GM11168 (cell line): ENCODE measurements at regions not wholly inside any gene's neighbourhood (a gene's known extent, or its start where the extent isn't known, plus 50 kb on each side); places are given as distances from the start of the nearest gene placed in this dataset.
"Not testable (repeated sequence)": the region's sequence is repeated elsewhere in the genome, so short reads cannot be mapped to it uniquely, and the experiment has no call there.

Experiments
- in situ Hi-C: fragments of 300-500 bp; cut with MboI; formaldehyde crosslinking; loops from one replicate; pipeline ENCODE4 v1.12.0; 2022; ENCODE audit warnings: low sequenced_read_pairs; ENCODE audit not compliant: unreplicated experiment

GRCh38 chr15:92749946-92750345, 94.4 kb upstream of the FAM174B start:
- in situ Hi-C loops: no loop called here

GRCh38 chr15:92751528-92751927, 96.0 kb upstream of the FAM174B start:
- in situ Hi-C loops: no loop called here

- in situ Hi-C loops: no loop called here
Measured at GRCh38 chr15:92753591-92753990, 98.0 kb upstream of the FAM174B start.

GRCh38 chr15:92763459-92763858, 107.9 kb upstream of the FAM174B start:
- in situ Hi-C loops: no loop called here

- in situ Hi-C loops: not testable (repeated sequence)
Measured at GRCh38 chr15:92768131-92768530, 112.6 kb upstream of the FAM174B start.

GRCh38 chr15:92770641-92771040, 115.1 kb upstream of the FAM174B start:
- in situ Hi-C loops: no loop called here

- in situ Hi-C loops: no loop called here
Measured at GRCh38 chr15:92772061-92772460, 116.5 kb upstream of the FAM174B start.

- in situ Hi-C loops: no loop called here
Measured at GRCh38 chr15:92772626-92773244, 117.2 kb upstream of the FAM174B start.

GRCh38 chr15:92773340-92773739, 117.8 kb upstream of the FAM174B start:
- in situ Hi-C loops: no loop called here

- in situ Hi-C loops: no loop called here
Measured at GRCh38 chr15:92779874-92780273, 120.2 kb upstream of the CHD2 start.

- in situ Hi-C loops: no loop called here
Measured at GRCh38 chr15:92780843-92781242, 119.3 kb upstream of the CHD2 start.

GRCh38 chr15:92781925-92782453, 118.1 kb upstream of the CHD2 start:
- in situ Hi-C loops: no loop called here

GRCh38 chr15:92787116-92787515, 113.0 kb upstream of the CHD2 start:
- in situ Hi-C loops: no loop called here

GRCh38 chr15:92788196-92788595, 111.9 kb upstream of the CHD2 start:
- in situ Hi-C loops: no loop called here

GRCh38 chr15:92788793-92789192, 111.3 kb upstream of the CHD2 start:
- in situ Hi-C loops: not testable (repeated sequence)

GRCh38 chr15:92796161-92796611, 103.9 kb upstream of the CHD2 start:
- in situ Hi-C loops: no loop called here

GRCh38 chr15:92797168-92798052, 102.7 kb upstream of the CHD2 start:
- in situ Hi-C loops: no loop called here

GRCh38 chr15:92800013-92800412, 100.1 kb upstream of the CHD2 start:
- in situ Hi-C loops: loop anchor here (10.0 kb wide), 1 partner anchor 115 kb away; no protein-coding TSS in a partner anchor

- in situ Hi-C loops: loop anchor here (10.0 kb wide), 1 partner anchor 114 kb away; no protein-coding TSS in a partner anchor
Measured at GRCh38 chr15:92800416-92801055, 99.6 kb upstream of the CHD2 start.

GRCh38 chr15:92801056-92801773, 98.9 kb upstream of the CHD2 start:
- in situ Hi-C loops: loop anchor here (10.0 kb wide), 1 partner anchor 114 kb away; no protein-coding TSS in a partner anchor
